NB4 (cell line): ENCODE measurements at regions not wholly inside any gene's neighbourhood (a gene's known extent, or its start where the extent isn't known, plus 50 kb on each side); places are given as distances from the start of the nearest gene placed in this dataset.

Experiments
- CTCF ChIP-seq: IDR thresholded peaks from one replicate; pipeline ENCODE4 v1.5.1; 2012; ENCODE audit warnings: low read depth, low read length
- MYC ChIP-seq: IDR thresholded peaks from 2 replicates; pipeline ENCODE4 v1.6.1; 2011; ENCODE audit warnings: low read depth, low read length
- POLR2A ChIP-seq: IDR thresholded peaks from 2 replicates; pipeline ENCODE4 v1.6.1; 2011; ENCODE audit warnings: mild to moderate bottlenecking; ENCODE audit not compliant: insufficient read length; ENCODE audit errors: extremely low read depth
- TF ChIP-seq, protein P1 (sequence below): IDR thresholded peaks from 2 replicates; pipeline ENCODE4 v1.6.1; 2011; ENCODE audit warnings: low read depth, low read length

DNA sequence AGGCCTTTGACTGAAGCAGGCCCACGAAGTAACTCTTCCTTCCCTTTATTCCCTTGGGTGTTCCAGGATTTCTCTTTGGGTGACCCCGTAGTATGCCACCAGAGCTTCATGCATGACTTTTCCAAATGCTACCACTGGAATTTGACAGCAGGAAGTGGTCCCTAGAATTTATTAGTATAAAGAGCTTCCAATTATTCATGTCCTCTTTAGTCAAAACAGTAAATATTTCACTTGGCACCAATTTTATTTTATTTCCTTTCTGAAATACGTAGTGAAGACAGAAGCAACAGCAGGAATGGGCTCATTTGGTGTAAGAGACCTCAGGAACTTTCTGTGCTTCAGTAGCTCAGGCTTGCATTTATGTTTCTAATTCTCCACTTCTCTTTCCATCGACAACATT, 151.3 kb downstream of the LCA5 start:
- no peak for TF ChIP-seq CTCF
- TF ChIP-seq POLR2A: no peak
- TF ChIP-seq, protein P1, sequence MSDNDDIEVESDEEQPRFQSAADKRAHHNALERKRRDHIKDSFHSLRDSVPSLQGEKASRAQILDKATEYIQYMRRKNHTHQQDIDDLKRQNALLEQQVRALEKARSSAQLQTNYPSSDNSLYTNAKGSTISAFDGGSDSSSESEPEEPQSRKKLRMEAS: no peak
- TF ChIP-seq MYC: no peak
